Fibroblast of pulmonary artery (primary cell): ENCODE measurements at regions not wholly inside any gene's neighbourhood (a gene's known extent, or its start where the extent isn't known, plus 50 kb on each side); places are given as distances from the start of the nearest gene placed in this dataset.

Experiments used
- DNase-seq: peaks from one replicate; pipeline ENCODE4 v3.0.0-alpha.2; 2010; ENCODE audit warnings: low read depth
- H3K4me3 ChIP-seq: replicated peaks from 2 replicates; pipeline ENCODE4 v1.5.1; 2011; ENCODE audit warnings: low read depth, mild to moderate bottlenecking, control low read depth, low read length, moderate library complexity
- CTCF ChIP-seq: IDR thresholded peaks from 2 replicates; pipeline ENCODE4 v1.5.1; 2011; ENCODE audit warnings: mild to moderate bottlenecking, control low read depth, low read length, inconsistent platforms; ENCODE audit errors: missing control alignments

- no peak overlapping the region for H3K4me3 ChIP-seq
- no peak for DNase-seq
- no peak for TF ChIP-seq CTCF
These were observed 726.8 kb upstream of the DDX18 start for GRCh38 chr2:117087535-117088291.

GRCh38 chr2:117091041-117091837 lies 723.3 kb upstream of the DDX18 start:
- no peak for DNase-seq

GRCh38 chr2:117101613-117102012 lies 712.9 kb upstream of the DDX18 start:
- DNase-seq, result no peak
- TF ChIP-seq CTCF, result no peak
- H3K4me3 ChIP-seq, result no peak overlapping the region

More at GRCh38 chr2:117091041-117091837, 723.3 kb upstream of the DDX18 start:
- no peak overlapping the region for H3K4me3 ChIP-seq
- TF ChIP-seq CTCF, result no peak

GRCh38 chr2:117108741-117109267 lies 705.7 kb upstream of the DDX18 start:
- no peak overlapping the region for H3K4me3 ChIP-seq
- TF ChIP-seq CTCF, result no peak
- no peak for DNase-seq

GRCh38 chr2:117118994-117119393 lies 695.5 kb upstream of the DDX18 start:
- DNase-seq, result no peak
- H3K4me3 ChIP-seq, result no peak overlapping the region
- TF ChIP-seq CTCF, result no peak

GRCh38 chr2:117123362-117123761 lies 691.1 kb upstream of the DDX18 start:
- TF ChIP-seq CTCF, result no peak
- no peak overlapping the region for H3K4me3 ChIP-seq
- DNase-seq, result no peak
